PC-9 (cell line): ENCODE measurements at regions not wholly inside any gene's neighbourhood (a gene's known extent, or its start where the extent isn't known, plus 50 kb on each side); places are given as distances from the start of the nearest gene placed in this dataset.

Source experiments
- CTCF ChIP-seq: fragments of 200-600 bp; sonication (generic); conservative IDR thresholded peaks from 2 replicates; pipeline ENCODE4 v1.6.1; 2017; ENCODE audit warnings: mixed run types, antibody characterized with exemption, mild to moderate bottlenecking, moderate library complexity
- EZH2 ChIP-seq: fragments of 200-600 bp; sonication (generic); IDR thresholded peaks from 2 replicates; pipeline ENCODE4 v1.8.0; 2017; ENCODE audit warnings: antibody characterized with exemption, low read depth

GRCh38 chr12:87642245-87642644 is 387.0 kb downstream of the C12orf50 start:
- no peak for TF ChIP-seq EZH2
- TF ChIP-seq CTCF = no peak
